MM.1S (cell line): ENCODE measurements at regions not wholly inside any gene's neighbourhood (a gene's known extent, or its start where the extent isn't known, plus 50 kb on each side); places are given as distances from the start of the nearest gene placed in this dataset.

Source experiments
- EZH2 ChIP-seq: fragments of 300-600 bp; sonication (generic); optimal IDR thresholded peaks from 2 replicates; pipeline ENCODE3; 2017; ENCODE audit warnings: low read depth, mild to moderate bottlenecking, antibody characterized with exemption, low read length, mixed read lengths
- EZH2phosphoT487 ChIP-seq: fragments of 300-600 bp; sonication (generic); IDR thresholded peaks from 2 replicates; pipeline ENCODE4 v1.6.1; 2018; ENCODE audit warnings: antibody characterized with exemption, low read length
- TF ChIP-seq, protein P1 (sequence below): fragments of 300-600 bp; sonication (generic); IDR thresholded peaks from 2 replicates; pipeline ENCODE4 v1.5.1; 2016; ENCODE audit warnings: antibody characterized with exemption, low read length, mixed read lengths

DNA sequence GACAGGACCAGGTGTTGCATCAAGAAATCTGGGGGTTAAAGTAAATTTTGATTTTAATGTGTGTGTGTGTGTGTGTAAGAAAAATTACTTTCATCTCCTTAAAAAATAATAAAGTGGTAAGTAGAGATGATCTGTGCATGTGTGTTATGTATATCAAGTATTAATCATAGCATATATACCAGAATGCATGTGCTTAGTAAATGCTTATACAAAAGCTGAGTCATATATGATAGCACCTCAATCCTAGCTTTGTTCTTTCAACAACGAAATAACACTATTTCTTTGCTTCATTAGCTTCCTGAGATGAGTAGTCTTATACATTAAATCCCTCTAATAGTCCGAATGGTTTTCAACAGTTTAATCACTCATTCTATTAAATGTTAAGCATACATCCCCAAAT is 899.6 kb upstream of the ANO3 start:
- TF ChIP-seq, protein P1, sequence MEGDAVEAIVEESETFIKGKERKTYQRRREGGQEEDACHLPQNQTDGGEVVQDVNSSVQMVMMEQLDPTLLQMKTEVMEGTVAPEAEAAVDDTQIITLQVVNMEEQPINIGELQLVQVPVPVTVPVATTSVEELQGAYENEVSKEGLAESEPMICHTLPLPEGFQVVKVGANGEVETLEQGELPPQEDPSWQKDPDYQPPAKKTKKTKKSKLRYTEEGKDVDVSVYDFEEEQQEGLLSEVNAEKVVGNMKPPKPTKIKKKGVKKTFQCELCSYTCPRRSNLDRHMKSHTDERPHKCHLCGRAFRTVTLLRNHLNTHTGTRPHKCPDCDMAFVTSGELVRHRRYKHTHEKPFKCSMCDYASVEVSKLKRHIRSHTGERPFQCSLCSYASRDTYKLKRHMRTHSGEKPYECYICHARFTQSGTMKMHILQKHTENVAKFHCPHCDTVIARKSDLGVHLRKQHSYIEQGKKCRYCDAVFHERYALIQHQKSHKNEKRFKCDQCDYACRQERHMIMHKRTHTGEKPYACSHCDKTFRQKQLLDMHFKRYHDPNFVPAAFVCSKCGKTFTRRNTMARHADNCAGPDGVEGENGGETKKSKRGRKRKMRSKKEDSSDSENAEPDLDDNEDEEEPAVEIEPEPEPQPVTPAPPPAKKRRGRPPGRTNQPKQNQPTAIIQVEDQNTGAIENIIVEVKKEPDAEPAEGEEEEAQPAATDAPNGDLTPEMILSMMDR: no peak
- TF ChIP-seq EZH2phosphoT487 (no peak), EZH2 (no peak)
